GM21786 (cell line): ENCODE measurements at regions not wholly inside any gene's neighbourhood (a gene's known extent, or its start where the extent isn't known, plus 50 kb on each side); places are given as distances from the start of the nearest gene placed in this dataset.
A peak's percentile ranks its signal among the peaks of the same experiment; 100 is the strongest.
"Not testable (repeated sequence)": the region's sequence is repeated elsewhere in the genome, so short reads cannot be mapped to it uniquely, and the experiment has no call there.

ENCODE experiments used
- ATAC-seq: cut with Tn5 transposase; IDR thresholded peaks from one replicate; pipeline ENCODE4 v1.9.1; 2021; ENCODE audit not compliant: unreplicated experiment

GRCh38 chr3:110293660-110294059, 778.0 kb upstream of the NECTIN3 start:
- ATAC-seq, result no peak

- no peak for ATAC-seq
These were observed 774.7 kb upstream of the NECTIN3 start for GRCh38 chr3:110296885-110297284.

DNA sequence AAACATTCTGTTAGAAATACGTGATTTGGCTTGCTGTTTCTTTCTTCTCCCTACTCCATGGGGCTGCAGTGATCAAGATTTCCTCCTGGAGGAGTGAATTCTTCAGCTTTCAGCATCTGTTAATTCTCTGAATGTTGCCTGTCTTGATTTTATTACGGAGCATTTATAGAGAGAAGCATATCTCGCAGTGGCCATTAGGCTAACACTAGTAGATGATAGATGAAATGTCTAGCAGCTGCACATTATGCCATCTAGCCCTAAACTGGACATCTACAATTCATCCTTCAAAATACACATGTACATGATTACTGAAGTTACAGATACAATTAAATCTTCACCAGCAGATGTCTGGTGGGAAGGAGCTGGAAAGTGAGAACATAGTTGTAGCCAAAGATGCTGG, 769.8 kb upstream of the NECTIN3 start:
- no peak for ATAC-seq

GRCh38 chr3:110307065-110307809, 764.4 kb upstream of the NECTIN3 start:
- ATAC-seq, result no peak

- no peak for ATAC-seq
These were observed 760.1 kb upstream of the NECTIN3 start for GRCh38 chr3:110311541-110311940.

- ATAC-seq, result peak; percentile 92
These were observed 757.0 kb upstream of the NECTIN3 start for GRCh38 chr3:110314512-110315114.

DNA sequence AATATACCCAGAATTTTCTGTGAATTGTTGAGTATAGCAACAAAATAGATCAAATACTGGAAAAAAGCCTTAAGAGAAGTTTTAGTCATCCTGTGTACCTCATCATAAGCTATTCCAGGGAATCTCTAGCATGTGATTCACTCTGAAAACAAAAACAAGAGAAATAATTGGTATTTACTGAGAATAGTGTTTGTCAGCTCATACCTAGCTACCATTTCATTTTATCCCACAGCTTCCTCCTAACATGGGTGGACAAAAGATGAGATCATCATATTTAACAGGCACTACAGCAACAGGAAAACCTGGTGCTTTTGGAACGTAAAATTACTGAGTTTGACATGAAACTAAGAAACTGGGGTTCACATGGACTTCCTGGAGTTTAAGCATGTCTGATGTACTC, 753.5 kb upstream of the NECTIN3 start:
- ATAC-seq, result no peak

GRCh38 chr3:110323349-110323748, 748.3 kb upstream of the NECTIN3 start:
- no peak for ATAC-seq

- ATAC-seq, result no peak
These were observed 747.4 kb upstream of the NECTIN3 start for GRCh38 chr3:110324171-110324705.

DNA sequence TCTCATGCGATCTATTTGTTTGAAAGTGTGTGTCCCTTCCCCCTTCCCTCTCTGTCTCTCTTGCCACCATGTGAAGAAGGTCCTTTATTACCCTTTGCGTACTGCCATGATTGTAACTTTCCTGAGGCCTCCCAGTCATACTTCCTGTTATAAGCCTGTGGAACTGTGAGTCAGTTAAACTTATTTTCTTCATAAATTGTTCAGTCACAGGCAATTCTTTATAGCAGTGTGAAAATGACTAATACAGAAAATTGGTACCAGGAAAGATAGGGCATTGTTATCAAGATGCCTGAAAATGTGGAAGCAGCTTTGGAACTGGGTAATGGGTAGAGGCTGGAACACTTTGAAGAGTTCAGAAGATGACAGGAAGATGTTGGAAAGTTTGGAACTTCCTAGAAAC, 743.7 kb upstream of the NECTIN3 start:
- no peak for ATAC-seq

DNA sequence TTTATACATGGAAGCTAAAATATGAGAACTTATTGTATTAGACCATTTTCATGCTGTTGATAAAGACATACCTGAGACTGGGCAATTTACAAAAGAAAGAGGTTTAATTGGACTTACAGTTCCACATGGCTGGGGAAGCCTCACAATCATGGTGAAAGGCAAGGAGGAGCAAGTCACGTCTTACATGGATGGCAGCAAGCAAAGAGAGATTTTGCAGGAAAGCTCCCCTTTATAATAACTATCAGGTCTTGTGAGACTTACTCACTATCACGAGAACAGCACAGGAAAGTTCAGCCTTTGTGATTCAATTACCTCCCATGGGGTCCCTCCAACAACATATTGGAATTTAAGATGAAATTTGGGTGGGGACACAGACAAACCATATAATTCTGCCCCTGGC, 740.1 kb upstream of the NECTIN3 start:
- ATAC-seq, result not testable (repeated sequence)

DNA sequence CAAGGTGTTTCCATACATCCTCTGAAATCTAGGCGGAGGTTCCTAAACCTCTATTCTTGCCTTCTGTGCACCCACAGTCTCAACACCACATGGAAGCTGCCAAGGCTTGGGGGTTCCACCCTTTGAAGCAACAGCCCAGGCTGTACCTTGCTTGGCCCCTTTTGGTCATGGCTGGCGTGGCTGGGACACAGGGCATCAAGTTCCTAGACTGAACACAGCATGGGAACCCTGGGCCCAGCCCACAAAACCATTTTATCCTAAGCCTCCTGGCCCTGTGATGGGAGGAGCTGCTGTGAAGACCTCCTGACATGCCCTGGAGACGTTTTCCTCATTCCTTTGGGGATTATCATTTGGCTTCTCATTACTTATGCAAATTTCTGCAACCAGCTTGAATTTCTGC, 739.0 kb upstream of the NECTIN3 start:
- no peak for ATAC-seq

GRCh38 chr3:110341047-110341446, 730.6 kb upstream of the NECTIN3 start:
- ATAC-seq, result no peak

DNA sequence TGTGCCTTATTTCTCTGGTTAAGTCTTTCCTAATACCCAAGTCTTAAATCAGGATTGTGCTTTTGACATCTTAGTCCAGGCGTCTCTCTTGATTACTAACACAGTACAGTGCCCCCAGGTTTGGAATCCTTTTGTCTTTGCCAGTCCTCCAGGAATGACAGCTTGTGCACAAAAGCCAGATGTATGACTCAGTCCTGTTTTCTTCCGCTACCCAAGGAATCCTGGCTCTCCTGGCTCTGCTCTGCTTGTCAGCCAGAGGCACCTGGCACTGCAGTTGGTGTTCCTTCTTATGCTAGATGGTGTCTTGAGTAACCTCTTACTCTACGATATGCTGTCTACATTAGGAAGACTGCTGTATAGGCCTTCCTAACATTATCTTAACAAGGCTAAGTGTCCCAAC, 728.2 kb upstream of the NECTIN3 start:
- ATAC-seq, result no peak

DNA sequence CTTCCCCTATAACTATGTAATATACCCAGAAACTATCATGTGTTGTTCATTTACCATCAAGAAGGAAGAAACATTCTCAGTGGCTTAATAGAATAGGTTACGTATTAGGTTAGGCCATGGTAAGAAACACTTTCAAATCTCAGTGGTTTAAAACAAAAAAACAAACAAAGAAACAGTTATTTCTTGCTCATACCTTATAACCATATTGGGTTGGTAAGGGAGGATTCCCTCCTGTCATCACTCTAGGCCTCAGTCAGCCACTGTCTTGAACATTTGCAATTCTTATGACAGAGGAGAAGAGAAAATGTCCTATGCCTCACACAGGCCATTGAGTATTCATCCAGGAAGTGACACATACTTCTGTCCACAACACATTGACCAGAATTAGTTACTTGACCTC, 727.7 kb upstream of the NECTIN3 start:
- ATAC-seq, result peak; percentile 85

- no peak for ATAC-seq
These were observed 727.1 kb upstream of the NECTIN3 start for GRCh38 chr3:110344487-110344886.

DNA sequence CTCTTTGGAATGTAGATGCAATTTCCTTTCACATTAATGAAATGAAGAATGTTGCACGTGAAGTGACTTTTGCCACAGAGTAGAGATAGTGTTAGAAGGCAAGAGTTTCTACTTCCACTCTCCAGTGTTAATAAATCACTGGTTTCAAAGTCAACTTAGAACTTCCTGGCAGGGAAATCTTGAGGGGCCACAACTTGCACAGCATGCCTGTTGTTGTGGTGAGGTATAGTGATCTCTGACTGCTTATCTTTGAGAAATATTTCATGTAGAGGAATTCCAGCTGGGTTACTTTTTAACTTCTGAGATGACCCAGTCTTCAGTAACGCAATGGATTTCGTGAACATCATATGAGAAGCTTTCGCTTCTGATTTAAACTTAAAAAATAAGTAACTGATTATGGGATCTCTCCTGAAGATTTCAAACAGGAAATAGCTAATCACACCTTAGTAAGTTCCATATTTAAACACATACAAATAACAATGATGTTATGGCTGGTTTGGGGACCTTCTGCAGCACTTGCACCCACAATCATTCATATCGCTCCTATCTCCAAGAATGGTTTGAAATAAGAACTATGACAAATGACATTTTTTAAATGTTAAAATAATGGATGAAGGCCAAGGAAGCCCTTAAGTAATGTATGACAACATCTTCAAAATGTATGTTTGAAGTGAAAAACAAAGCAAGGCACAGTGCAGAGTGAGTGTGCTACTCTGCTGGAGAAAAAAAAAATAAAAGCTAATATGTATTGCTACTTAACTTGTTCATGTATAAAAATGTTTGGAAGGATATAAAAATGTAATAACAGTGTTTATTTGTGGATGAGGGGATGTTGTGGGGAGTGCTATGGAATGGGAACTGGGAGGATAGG, 726.5 kb upstream of the NECTIN3 start:
- peak; percentile 35 for ATAC-seq

DNA sequence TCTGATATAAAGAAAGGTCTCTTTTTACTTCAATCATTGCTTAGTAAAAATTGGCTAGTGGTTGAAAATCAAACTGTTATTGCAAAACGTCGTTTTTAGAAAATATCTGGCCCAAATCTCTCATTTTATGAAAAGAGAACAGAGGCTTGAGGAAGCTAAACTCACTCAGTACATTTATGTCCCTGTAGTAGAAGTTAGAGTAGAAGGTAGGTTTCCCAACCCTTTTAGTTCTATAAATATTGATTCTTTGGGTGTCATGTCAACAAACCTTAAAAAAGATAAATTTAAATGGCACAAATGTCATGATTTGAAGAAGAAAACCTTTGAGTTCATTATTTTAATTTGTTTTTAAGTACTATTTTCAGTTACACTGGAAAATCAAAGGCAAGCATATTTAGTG, 722.3 kb upstream of the NECTIN3 start:
- ATAC-seq, result no peak

- no peak for ATAC-seq
These were observed 718.6 kb upstream of the NECTIN3 start for GRCh38 chr3:110352841-110353604.

- no peak for ATAC-seq
These were observed 708.9 kb upstream of the NECTIN3 start for GRCh38 chr3:110362751-110363150.

DNA sequence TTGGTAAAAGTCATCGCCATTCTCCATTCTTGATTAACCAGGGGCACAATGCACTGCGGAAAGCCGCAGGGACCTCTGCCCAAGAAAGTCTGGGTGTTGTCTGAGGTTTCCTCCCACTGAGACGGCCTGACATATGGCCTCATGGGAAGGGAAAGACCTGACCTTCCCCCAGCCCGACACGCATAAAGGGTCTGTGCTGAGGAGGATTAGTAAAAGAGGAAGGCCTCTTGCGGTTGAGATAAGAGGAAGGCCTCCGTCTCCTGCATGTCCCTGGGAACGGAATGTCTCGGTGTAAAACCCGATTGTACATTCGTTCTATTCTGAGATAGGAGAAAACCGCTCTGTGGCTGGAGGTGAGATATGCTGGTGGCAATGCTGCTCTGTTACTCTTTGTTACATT, 704.3 kb upstream of the NECTIN3 start:
- not testable (repeated sequence) for ATAC-seq
